WTC11 (cell line): ENCODE measurements at regions not wholly inside any gene's neighbourhood (a gene's known extent, or its start where the extent isn't known, plus 50 kb on each side); places are given as distances from the start of the nearest gene placed in this dataset.

Experiments
- ATAC-seq: fragments of 200-7000 bp; cut with Tn5 transposase; 2 replicates; pipeline ENCODE4 v1.10.0; 2021; ENCODE audit warnings: mild to moderate bottlenecking, moderate library complexity
- CTCF ChIA-PET: fragments of 300-600 bp; sonication (Branson Sonifier 250); formaldehyde crosslinking; loops from one replicate; lab custom pipeline; 2021; ENCODE audit warnings: antibody characterized with exemption; lab: Charles Lee
- POLR2A ChIA-PET: fragments of 350-600 bp; sonication (Branson Sonifier 250); formaldehyde crosslinking; loops from one replicate; lab custom pipeline; 2021; ENCODE audit warnings: antibody characterized with exemption; lab: Charles Lee
- DNase-seq: peaks from one replicate; pipeline ENCODE4 v3.0.0; 2021; ENCODE audit warnings: low spot score
- H3K27ac Mint-ChIP-seq: 2 replicates; pipeline ENCODE4 v1.8.0; 2021; ENCODE audit warnings: mixed read lengths
- H3K27me3 Mint-ChIP-seq: 2 replicates; pipeline ENCODE4 v1.8.0; 2021; ENCODE audit warnings: low read depth, mild to moderate bottlenecking, moderate library complexity, mixed read lengths
- H3K36me3 Mint-ChIP-seq: 2 replicates; pipeline ENCODE4 v1.8.0; 2021; ENCODE audit warnings: mixed read lengths
- H3K4me1 Mint-ChIP-seq: 2 replicates; pipeline ENCODE4 v1.8.0; 2022; ENCODE audit warnings: mixed read lengths
- H3K4me3 Mint-ChIP-seq: 2 replicates; pipeline ENCODE4 v1.8.0; 2021; ENCODE audit warnings: mild to moderate bottlenecking, moderate library complexity, mixed read lengths
- H3K9me3 Mint-ChIP-seq: 2 replicates; pipeline ENCODE4 v1.8.0; 2021; ENCODE audit warnings: mixed read lengths
- AR ChIP-seq: fragments of 250-450 bp; sonication (Bioruptor Pico); IDR thresholded peaks from 2 replicates; pipeline ENCODE4 v1.9.0; 2021; ENCODE audit warnings: mild to moderate bottlenecking
- ARID4B ChIP-seq: sonication (generic); formaldehyde crosslinking; IDR thresholded peaks from 2 replicates; pipeline ENCODE4 v1.8.0; 2023; ENCODE audit warnings: missing genetic modification reagents, mild to moderate bottlenecking, borderline replicate concordance
- ATF1 ChIP-seq: sonication (generic); formaldehyde crosslinking; IDR thresholded peaks from 2 replicates; pipeline ENCODE4 v1.8.1; 2023; ENCODE audit warnings: mild to moderate bottlenecking, moderate library complexity, missing genetic modification reagents
- CBFB ChIP-seq: sonication (generic); formaldehyde crosslinking; IDR thresholded peaks from 2 replicates; pipeline ENCODE4 v1.8.1; 2022; ENCODE audit warnings: mild to moderate bottlenecking, low read depth, missing genetic modification reagents
- EMX1 ChIP-seq: fragments of 250-450 bp; sonication (Bioruptor Pico); IDR thresholded peaks from 2 replicates; pipeline ENCODE4 v1.8.0; 2021; ENCODE audit warnings: mild to moderate bottlenecking
- GABPB1 ChIP-seq: sonication (generic); formaldehyde crosslinking; IDR thresholded peaks from 2 replicates; pipeline ENCODE4 v1.8.1; 2023; ENCODE audit warnings: mild to moderate bottlenecking, missing genetic modification reagents
- JAZF1 ChIP-seq: fragments of 250-450 bp; sonication (Bioruptor Pico); IDR thresholded peaks from 2 replicates; pipeline ENCODE4 v1.9.0; 2021; ENCODE audit warnings: moderate library complexity, mild to moderate bottlenecking, inconsistent platforms
- MXD4 ChIP-seq: fragments of 250-450 bp; sonication (Bioruptor Pico); IDR thresholded peaks from 2 replicates; pipeline ENCODE4 v1.8.0; 2021; ENCODE audit warnings: mild to moderate bottlenecking, moderate library complexity, borderline replicate concordance
- OVOL2 ChIP-seq: fragments of 250-450 bp; sonication (Bioruptor Pico); IDR thresholded peaks from 2 replicates; pipeline ENCODE4 v1.9.0; 2021; ENCODE audit warnings: mild to moderate bottlenecking, borderline replicate concordance
- PRDM15 ChIP-seq: sonication (generic); formaldehyde crosslinking; IDR thresholded peaks from 2 replicates; pipeline ENCODE4 v1.8.0; 2022; ENCODE audit warnings: missing genetic modification reagents
- SP1 ChIP-seq: sonication (generic); formaldehyde crosslinking; conservative IDR thresholded peaks from 2 replicates; pipeline ENCODE4 v1.8.1; 2022; ENCODE audit warnings: missing genetic modification reagents
- USF2 ChIP-seq: sonication (generic); formaldehyde crosslinking; IDR thresholded peaks from 2 replicates; pipeline ENCODE4 v1.8.1; 2023; ENCODE audit warnings: mild to moderate bottlenecking, missing genetic modification reagents, moderate library complexity
- ZBTB21 ChIP-seq: sonication (generic); formaldehyde crosslinking; IDR thresholded peaks from 2 replicates; pipeline ENCODE4 v1.8.1; 2023; ENCODE audit warnings: mild to moderate bottlenecking, missing genetic modification reagents, borderline replicate concordance
- ZBTB43 ChIP-seq: sonication (generic); formaldehyde crosslinking; IDR thresholded peaks from 2 replicates; pipeline ENCODE4 v1.8.1; 2023; ENCODE audit warnings: mild to moderate bottlenecking, missing genetic modification reagents
- ZNF219 ChIP-seq: sonication (generic); formaldehyde crosslinking; IDR thresholded peaks from 2 replicates; pipeline ENCODE4 v1.8.0; 2023; ENCODE audit warnings: missing genetic modification reagents, mild to moderate bottlenecking, borderline replicate concordance
- ZNF317 ChIP-seq: sonication (generic); formaldehyde crosslinking; IDR thresholded peaks from 2 replicates; pipeline ENCODE4 v1.8.1; 2023; ENCODE audit warnings: low read depth, mild to moderate bottlenecking, moderate library complexity, missing genetic modification reagents, borderline replicate concordance
- ZNF532 ChIP-seq: fragments of 250-450 bp; sonication (Bioruptor Pico); IDR thresholded peaks from 2 replicates; pipeline ENCODE4 v1.9.0; 2021; ENCODE audit warnings: mild to moderate bottlenecking, borderline replicate concordance

GRCh38 chr20:5492937-5493336, 117.9 kb downstream of the GPCPD1 start:
- TF ChIP-seq CBFB (CRISPR knock-in tag) = no peak
- no peak for TF ChIP-seq JAZF1 (CRISPR knock-in tag)
- TF ChIP-seq GABPB1 (CRISPR knock-in tag) = no peak
- TF ChIP-seq SP1 (CRISPR knock-in tag) = no peak
- TF ChIP-seq EMX1 (CRISPR knock-in tag) = no peak
- TF ChIP-seq, all 79 proteins: peak for 0
- Mint-ChIP-seq H3K4me3 (no peak overlapping the region), H3K4me1 (no peaks in the 10 kb centered on the region), H3K27ac (no peak overlapping the region), H3K27me3 (no peaks in the 10 kb centered on the region), H3K36me3 (no peaks in the 10 kb centered on the region), H3K9me3 (no peaks in the 10 kb centered on the region)
- CTCF ChIA-PET = interaction anchor here (1.0 kb wide), 1 partner anchor 90 kb away, joined by 3 read pairs; no protein-coding TSS in a partner anchor
- ATAC-seq = no peak
- POLR2A ChIA-PET = no interaction called here
- no peak for DNase-seq

- no peak for TF ChIP-seq ARID4B (CRISPR knock-in tag)
- no peak for TF ChIP-seq ATF1 (CRISPR knock-in tag)
- no peak for TF ChIP-seq ZBTB43
- no peak for TF ChIP-seq GABPB1 (CRISPR knock-in tag)
- no peak for TF ChIP-seq OVOL2 (CRISPR knock-in tag)
- TF ChIP-seq PRDM15 = no peak
- TF ChIP-seq ZNF219 (CRISPR knock-in tag) = no peak
- TF ChIP-seq ZNF317 (CRISPR knock-in tag) = no peak
- TF ChIP-seq ZNF532 (CRISPR knock-in tag) = no peak
- TF ChIP-seq USF2 (CRISPR knock-in tag) = no peak
- no peak for TF ChIP-seq MXD4 (CRISPR knock-in tag)
- no peak for TF ChIP-seq AR (CRISPR knock-in tag)
- no peak for TF ChIP-seq ZBTB21
- ChIA-PET CTCF (interaction anchor here (0.7 kb wide), 1 partner anchor 269 kb away, joined by 3 read pairs; no protein-coding TSS in a partner anchor), POLR2A (no interaction called here)
- Mint-ChIP-seq H3K4me3 (no peak overlapping the region), H3K9me3 (no peaks in the 10 kb centered on the region), H3K27ac (no peak overlapping the region), H3K36me3 (no peaks in the 10 kb centered on the region), H3K4me1 (no peaks in the 10 kb centered on the region), H3K27me3 (peaks cover 7% of the 10 kb centered on the region)
- ATAC-seq (no peak), DNase-seq (no peak)
Observed at GRCh38 chr20:5491455-5491854, 119.4 kb downstream of the GPCPD1 start.
